Muscle layer of colon (tissue), 2 donors: ENCODE measurements at regions not wholly inside any gene's neighbourhood (a gene's known extent, or its start where the extent isn't known, plus 50 kb on each side); places are given as distances from the start of the nearest gene placed in this dataset.

ENCODE experiments used
- H3K27ac ChIP-seq: one replicate; pipeline ENCODE4 v1.7.0; 2013; ENCODE audit warnings: low read depth, mild to moderate bottlenecking, low read length, moderate library complexity
- H3K27me3 ChIP-seq, 2 donors: one replicate each; pipeline ENCODE4 v1.7.0; 2013; ENCODE audit warnings: low read length in 2 of 2, mild to moderate bottlenecking in 2 of 2; ENCODE audit not compliant: insufficient read depth in 2 of 2, control insufficient read depth in 1 of 2
- H3K36me3 ChIP-seq: one replicate; pipeline ENCODE4 v1.7.0; 2013; ENCODE audit warnings: mild to moderate bottlenecking, low read length; ENCODE audit not compliant: insufficient read depth
- H3K4me1 ChIP-seq: one replicate; pipeline ENCODE4 v1.7.0; 2013; ENCODE audit warnings: mild to moderate bottlenecking, low read length; ENCODE audit not compliant: insufficient read depth
- H3K4me3 ChIP-seq, 2 donors: one replicate each; pipeline ENCODE4 v1.7.0; 2013; ENCODE audit warnings: low read length in 2 of 2, low read depth in 1 of 2, mild to moderate bottlenecking in 1 of 2, moderate library complexity in 1 of 2
- H3K9ac ChIP-seq: one replicate; pipeline ENCODE4 v1.7.0; 2013; ENCODE audit warnings: low read length
- H3K9me3 ChIP-seq: one replicate; pipeline ENCODE4 v1.7.0; 2013; ENCODE audit warnings: mild to moderate bottlenecking, low read length
- donor health status: abdominal sarcoma.
- donor health status: Adenocarcinoma of cecum.

GRCh38 chr1:226798427-226799411, 59.6 kb upstream of the ITPKB start:
- Histone ChIP-seq H3K4me3 (no peak overlapping the region), H3K9ac (no peak overlapping the region), H3K27ac (no peak overlapping the region), H3K4me1 (peaks cover 22% of the 10 kb centered on the region), H3K9me3 (no peaks in the 10 kb centered on the region), H3K27me3 (no peaks in the 10 kb centered on the region), H3K36me3 (no peaks in the 10 kb centered on the region)

- Histone ChIP-seq H3K27me3 (no peaks in the 10 kb centered on the region), H3K9ac (no peak overlapping the region), H3K27ac (no peak overlapping the region), H3K9me3 (no peaks in the 10 kb centered on the region), H3K4me3 (no peak overlapping the region), H3K4me1 (peaks cover 22% of the 10 kb centered on the region), H3K36me3 (no peaks in the 10 kb centered on the region)
These were observed 58.1 kb upstream of the ITPKB start for GRCh38 chr1:226797151-226797550.

GRCh38 chr1:226793620-226794276, 54.7 kb upstream of the ITPKB start:
- peaks cover 7% of the 10 kb centered on the region for H3K4me1 ChIP-seq

GRCh38 chr1:226792368-226792767, 53.3 kb upstream of the ITPKB start:
- H3K9me3 ChIP-seq: no peaks in the 10 kb centered on the region
- H3K36me3 ChIP-seq: no peaks in the 10 kb centered on the region
- peaks cover 17% of the 10 kb centered on the region for H3K4me1 ChIP-seq
- no peak overlapping the region for H3K4me3 ChIP-seq
- H3K27me3 ChIP-seq: no peaks in the 10 kb centered on the region
- no peak overlapping the region for H3K27ac ChIP-seq
- H3K9ac ChIP-seq: no peak overlapping the region

More at GRCh38 chr1:226793620-226794276, 54.7 kb upstream of the ITPKB start:
- Histone ChIP-seq H3K9me3 (no peaks in the 10 kb centered on the region), H3K36me3 (no peaks in the 10 kb centered on the region), H3K27ac (no peak overlapping the region), H3K4me3 (no peak overlapping the region), H3K9ac (no peak overlapping the region), H3K27me3 (no peaks in the 10 kb centered on the region)

GRCh38 chr1:226790545-226791181, 51.6 kb upstream of the ITPKB start:
- Histone ChIP-seq H3K4me3 (no peak overlapping the region), H3K27me3 (no peaks in the 10 kb centered on the region), H3K27ac (no peak overlapping the region), H3K4me1 (peaks cover 26% of the 10 kb centered on the region), H3K36me3 (no peaks in the 10 kb centered on the region), H3K9me3 (no peaks in the 10 kb centered on the region), H3K9ac (no peak overlapping the region)

- Histone ChIP-seq H3K9me3 (no peaks in the 10 kb centered on the region), H3K4me3 (no peak overlapping the region), H3K9ac (no peak overlapping the region), H3K36me3 (no peaks in the 10 kb centered on the region), H3K27me3 (no peaks in the 10 kb centered on the region), H3K27ac (no peak overlapping the region), H3K4me1 (peaks cover 41% of the 10 kb centered on the region)
These were observed 49.9 kb upstream of the ITPKB start for GRCh38 chr1:226788965-226789364.
